ENCODE measurements at regions not wholly inside any gene's neighbourhood (a gene's known extent, or its start where the extent isn't known, plus 50 kb on each side); places are given as distances from the start of the nearest gene placed in this dataset.

- no peak for TF ChIP-seq SPI1 (IDR thresholded peaks at IDR 0.05; ENCODE audit: low read depth, low read length)
- TF ChIP-seq PAX5 (IDR thresholded peaks at IDR 0.05; ENCODE audit: insufficient read depth, low read length, severe bottlenecking), result no peak
- no peak for TF ChIP-seq POLR2AphosphoS5 (IDR thresholded peaks at IDR 0.05; ENCODE audit: low read depth, low read length)
- DNase-seq (ENCODE audit: insufficient read length, low spot score), result no peak
- no peak for FAIRE-seq
Measured at GRCh38 chr7:46428295-46428694, 507.2 kb upstream of the IGFBP3 start.

GRCh38 chr7:46424934-46425333 lies 503.9 kb upstream of the IGFBP3 start:
- TF ChIP-seq POLR2AphosphoS5 (IDR thresholded peaks at IDR 0.05; ENCODE audit: low read depth, low read length) (no peak), PAX5 (IDR thresholded peaks at IDR 0.05; ENCODE audit: insufficient read depth, low read length, severe bottlenecking) (no peak), SPI1 (IDR thresholded peaks at IDR 0.05; ENCODE audit: low read depth, low read length) (no peak), POLR2A (IDR thresholded peaks at IDR 0.05; ENCODE audit: low read depth, low read length) (no peak), POU2F2 (IDR thresholded peaks at IDR 0.05; ENCODE audit: low read depth, low read length) (no peak), TAF1 (IDR thresholded peaks at IDR 0.05; ENCODE audit: low read depth, low read length) (no peak)
- DNase-seq (ENCODE audit: insufficient read length, low spot score) (no peak), FAIRE-seq (no peak)

- no peak for DNase-seq (ENCODE audit: insufficient read length, low spot score)
- FAIRE-seq, result no peak
Measured at GRCh38 chr7:46421441-46422230, 500.6 kb upstream of the IGFBP3 start.

GRCh38 chr7:46414946-46415345 lies 493.9 kb upstream of the IGFBP3 start:
- FAIRE-seq (no peak), DNase-seq (ENCODE audit: insufficient read length, low spot score) (no peak)
- TF ChIP-seq SPI1 (IDR thresholded peaks at IDR 0.05; ENCODE audit: low read depth, low read length), result no peak
- no peak for TF ChIP-seq TAF1 (IDR thresholded peaks at IDR 0.05; ENCODE audit: low read depth, low read length)
- TF ChIP-seq POLR2A (IDR thresholded peaks at IDR 0.05; ENCODE audit: low read depth, low read length), result no peak
- no peak for TF ChIP-seq POLR2AphosphoS5 (IDR thresholded peaks at IDR 0.05; ENCODE audit: low read depth, low read length)
- no peak for TF ChIP-seq POU2F2 (IDR thresholded peaks at IDR 0.05; ENCODE audit: low read depth, low read length)
- no peak for TF ChIP-seq PAX5 (IDR thresholded peaks at IDR 0.05; ENCODE audit: insufficient read depth, low read length, severe bottlenecking)

More at GRCh38 chr7:46421441-46422230, 500.6 kb upstream of the IGFBP3 start:
- TF ChIP-seq POLR2AphosphoS5 (IDR thresholded peaks at IDR 0.05; ENCODE audit: low read depth, low read length), result no peak
- no peak for TF ChIP-seq POU2F2 (IDR thresholded peaks at IDR 0.05; ENCODE audit: low read depth, low read length)
- no peak for TF ChIP-seq POLR2A (IDR thresholded peaks at IDR 0.05; ENCODE audit: low read depth, low read length)
- no peak for TF ChIP-seq SPI1 (IDR thresholded peaks at IDR 0.05; ENCODE audit: low read depth, low read length)
- no peak for TF ChIP-seq TAF1 (IDR thresholded peaks at IDR 0.05; ENCODE audit: low read depth, low read length)
- TF ChIP-seq PAX5 (IDR thresholded peaks at IDR 0.05; ENCODE audit: insufficient read depth, low read length, severe bottlenecking), result no peak

- DNase-seq (ENCODE audit: insufficient read length, low spot score) (no peak), FAIRE-seq (no peak)
Measured at GRCh38 chr7:46411236-46411635, 490.2 kb upstream of the IGFBP3 start.

GRCh38 chr7:46407125-46407524 lies 486.1 kb upstream of the IGFBP3 start:
- no peak for DNase-seq (ENCODE audit: insufficient read length, low spot score)
- no peak for TF ChIP-seq TAF1 (IDR thresholded peaks at IDR 0.05; ENCODE audit: low read depth, low read length)
- TF ChIP-seq SPI1 (IDR thresholded peaks at IDR 0.05; ENCODE audit: low read depth, low read length), result no peak
- TF ChIP-seq PAX5 (IDR thresholded peaks at IDR 0.05; ENCODE audit: insufficient read depth, low read length, severe bottlenecking), result no peak
- no peak for TF ChIP-seq POU2F2 (IDR thresholded peaks at IDR 0.05; ENCODE audit: low read depth, low read length)
- no peak for TF ChIP-seq POLR2A (IDR thresholded peaks at IDR 0.05; ENCODE audit: low read depth, low read length)
- TF ChIP-seq POLR2AphosphoS5 (IDR thresholded peaks at IDR 0.05; ENCODE audit: low read depth, low read length), result no peak
- FAIRE-seq, result no peak

More at GRCh38 chr7:46411236-46411635, 490.2 kb upstream of the IGFBP3 start:
- no peak for TF ChIP-seq TAF1 (IDR thresholded peaks at IDR 0.05; ENCODE audit: low read depth, low read length)
- no peak for TF ChIP-seq SPI1 (IDR thresholded peaks at IDR 0.05; ENCODE audit: low read depth, low read length)
- TF ChIP-seq PAX5 (IDR thresholded peaks at IDR 0.05; ENCODE audit: insufficient read depth, low read length, severe bottlenecking), result no peak
- TF ChIP-seq POU2F2 (IDR thresholded peaks at IDR 0.05; ENCODE audit: low read depth, low read length), result no peak
- TF ChIP-seq POLR2A (IDR thresholded peaks at IDR 0.05; ENCODE audit: low read depth, low read length), result no peak

- TF ChIP-seq POU2F2 (IDR thresholded peaks at IDR 0.05; ENCODE audit: low read depth, low read length) (no peak), POLR2A (IDR thresholded peaks at IDR 0.05; ENCODE audit: low read depth, low read length) (no peak), PAX5 (IDR thresholded peaks at IDR 0.05; ENCODE audit: insufficient read depth, low read length, severe bottlenecking) (no peak), SPI1 (IDR thresholded peaks at IDR 0.05; ENCODE audit: low read depth, low read length) (no peak), POLR2AphosphoS5 (IDR thresholded peaks at IDR 0.05; ENCODE audit: low read depth, low read length) (no peak), TAF1 (IDR thresholded peaks at IDR 0.05; ENCODE audit: low read depth, low read length) (no peak)
- DNase-seq (ENCODE audit: insufficient read length, low spot score), result no peak
- no peak for FAIRE-seq
Measured at GRCh38 chr7:46397591-46397990, 476.5 kb upstream of the IGFBP3 start.

- FAIRE-seq, result no peak
- no peak for TF ChIP-seq TAF1 (IDR thresholded peaks at IDR 0.05; ENCODE audit: low read depth, low read length)
- no peak for TF ChIP-seq POU2F2 (IDR thresholded peaks at IDR 0.05; ENCODE audit: low read depth, low read length)
- TF ChIP-seq PAX5 (IDR thresholded peaks at IDR 0.05; ENCODE audit: insufficient read depth, low read length, severe bottlenecking), result no peak
Measured at GRCh38 chr7:46396481-46396880, 475.4 kb upstream of the IGFBP3 start.

GRCh38 chr7:46393142-46393541 lies 472.1 kb upstream of the IGFBP3 start:
- no peak for TF ChIP-seq SPI1 (IDR thresholded peaks at IDR 0.05; ENCODE audit: low read depth, low read length)
- TF ChIP-seq POLR2AphosphoS5 (IDR thresholded peaks at IDR 0.05; ENCODE audit: low read depth, low read length), result no peak
- no peak for TF ChIP-seq TAF1 (IDR thresholded peaks at IDR 0.05; ENCODE audit: low read depth, low read length)
- TF ChIP-seq POLR2A (IDR thresholded peaks at IDR 0.05; ENCODE audit: low read depth, low read length), result no peak
- no peak for TF ChIP-seq PAX5 (IDR thresholded peaks at IDR 0.05; ENCODE audit: insufficient read depth, low read length, severe bottlenecking)
- no peak for TF ChIP-seq POU2F2 (IDR thresholded peaks at IDR 0.05; ENCODE audit: low read depth, low read length)
- DNase-seq (ENCODE audit: insufficient read length, low spot score), result no peak
- no peak for FAIRE-seq

More at GRCh38 chr7:46396481-46396880, 475.4 kb upstream of the IGFBP3 start:
- no peak for DNase-seq (ENCODE audit: insufficient read length, low spot score)
